ENCODE measurements at regions not wholly inside any gene's neighbourhood (a gene's known extent, or its start where the extent isn't known, plus 50 kb on each side); places are given as distances from the start of the nearest gene placed in this dataset.
A peak's percentile ranks its signal among the peaks of the same experiment; 100 is the strongest.

DNA sequence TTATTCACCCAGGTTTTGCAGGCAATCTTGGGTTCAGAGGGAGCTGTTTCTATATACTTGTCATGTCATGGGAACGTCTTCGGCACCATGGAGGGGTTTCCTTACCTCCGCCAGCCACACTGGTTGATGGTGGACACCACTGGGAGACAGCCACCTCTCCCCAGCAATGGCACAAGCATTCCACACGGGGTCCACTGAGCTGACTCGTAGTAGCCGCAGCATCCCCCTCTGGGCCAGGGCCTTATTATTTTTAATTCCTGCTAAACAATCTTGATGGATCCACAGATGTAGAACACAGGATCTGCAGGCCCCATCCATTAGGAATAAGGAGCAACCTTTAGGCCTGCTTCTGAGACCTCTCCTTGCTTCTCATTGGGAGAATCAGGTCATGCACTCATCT, 132.9 kb downstream of the DICER1 start:
- ChIA-PET CTCF (no interaction called here), POLR2A (no interaction called here)
- intact Hi-C loops (cut with micrococcal nuclease) = no loop called here
- no peak overlapping the region for H3K27ac Mint-ChIP-seq
- ATAC-seq (no peak), DNase-seq (no peak)
- Histone ChIP-seq H3K27ac (ENCODE audit: low read depth, low read length) (no peak overlapping the region), H3K36me3 (ENCODE audit: control insufficient read depth in 2 of 3, insufficient read depth in 3 of 3, low read length in 3 of 3) (no peaks in the 10 kb centered on the region), H3K9me3 (ENCODE audit: control insufficient read depth in 2 of 3, low read length in 3 of 3) (no peaks in the 10 kb centered on the region), H3K4me3 (ENCODE audit: low read length) (no peak overlapping the region), H3K4me1 (ENCODE audit: control insufficient read depth in 2 of 2, insufficient read depth in 2 of 2, low read length in 2 of 2) (no peaks in the 10 kb centered on the region), H3K27me3 (ENCODE audit: control insufficient read depth in 2 of 2, insufficient read depth in 2 of 2, low read length in 2 of 2) (peaks cover 0 to 3% of the 10 kb centered on the region in 2 donors)
- H3K27me3 Mint-ChIP-seq = peaks cover 8 to 21% (median 9%) of the 10 kb centered on the region in 5 donors
- H3K9me3 Mint-ChIP-seq = peaks cover 0 to 19% (median 3%) of the 10 kb centered on the region in 11 donors
- H3K4me1 Mint-ChIP-seq = peaks cover 0 to 12% (median 9%) of the 10 kb centered on the region in 7 donors
- no peaks in the 10 kb centered on the region for H3K36me3 Mint-ChIP-seq
- no peak overlapping the region for H3K4me3 Mint-ChIP-seq

DNA sequence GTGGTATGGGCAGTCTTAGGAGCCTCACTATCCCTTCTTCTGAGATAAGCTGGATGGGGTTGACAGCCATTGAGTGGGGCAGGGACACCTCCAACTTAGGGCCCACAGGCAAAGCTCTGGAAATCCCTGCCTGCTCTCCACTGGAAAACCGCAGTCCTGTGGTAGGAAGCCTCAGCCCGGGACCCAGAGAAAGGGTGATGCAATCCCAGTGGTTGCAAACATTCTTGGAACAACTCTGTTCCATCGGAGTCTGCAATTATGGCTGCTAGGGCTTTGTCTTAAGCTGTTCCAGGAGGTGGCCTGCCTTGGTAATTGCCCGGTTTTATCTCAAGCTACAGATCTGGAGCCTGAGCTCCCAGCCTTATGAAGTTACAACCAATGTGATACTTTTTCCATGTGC, 133.4 kb downstream of the DICER1 start:
- Histone ChIP-seq H3K27me3 (ENCODE audit: control insufficient read depth in 2 of 2, insufficient read depth in 2 of 2, low read length in 2 of 2) (peaks cover 0 to 3% of the 10 kb centered on the region in 2 donors), H3K4me1 (ENCODE audit: control insufficient read depth in 2 of 2, insufficient read depth in 2 of 2, low read length in 2 of 2) (no peaks in the 10 kb centered on the region), H3K27ac (ENCODE audit: low read depth, low read length) (no peak overlapping the region), H3K4me3 (ENCODE audit: low read length) (no peak overlapping the region), H3K36me3 (ENCODE audit: control insufficient read depth in 2 of 3, insufficient read depth in 3 of 3, low read length in 3 of 3) (no peaks in the 10 kb centered on the region), H3K9me3 (ENCODE audit: control insufficient read depth in 2 of 3, low read length in 3 of 3) (no peaks in the 10 kb centered on the region)
- CTCF ChIA-PET = no interaction called here
- no peak for DNase-seq
- Mint-ChIP-seq H3K27ac (no peak overlapping the region), H3K4me1 (peaks cover 0 to 12% (median 9%) of the 10 kb centered on the region in 7 donors), H3K27me3 (peaks cover 4 to 19% (median 8%) of the 10 kb centered on the region in 5 donors), H3K4me3 (no peak overlapping the region), H3K9me3 (peaks cover 0 to 14% (median 0%) of the 10 kb centered on the region in 11 donors), H3K36me3 (no peaks in the 10 kb centered on the region)
- POLR2A ChIA-PET = no interaction called here
- ATAC-seq = no peak
- intact Hi-C loops (cut with micrococcal nuclease) = no loop called here

DNA sequence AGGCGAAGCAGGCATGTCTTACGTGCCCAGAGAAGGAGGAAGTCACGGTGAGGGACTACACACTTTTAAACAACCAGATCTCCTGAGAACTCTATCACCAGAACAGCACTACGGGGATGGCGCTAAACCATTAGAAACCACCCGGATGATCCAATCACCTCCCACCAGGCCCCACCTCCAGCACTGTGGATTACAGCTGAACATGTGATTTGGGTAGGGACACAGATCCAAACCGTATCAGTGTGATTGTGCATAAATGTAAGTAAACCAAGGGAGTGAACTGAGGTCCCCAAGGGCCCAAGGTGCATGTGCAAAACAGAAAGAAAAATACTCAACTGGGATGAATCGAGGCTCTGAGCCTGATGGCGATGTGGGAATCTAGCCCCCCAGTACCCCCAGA, 134.2 kb downstream of the DICER1 start:
- Histone ChIP-seq H3K4me1 (ENCODE audit: control insufficient read depth in 2 of 2, insufficient read depth in 2 of 2, low read length in 2 of 2) (no peaks in the 10 kb centered on the region), H3K4me3 (ENCODE audit: low read length) (no peak overlapping the region), H3K27ac (ENCODE audit: low read depth, low read length) (no peak overlapping the region), H3K27me3 (ENCODE audit: control insufficient read depth in 2 of 2, insufficient read depth in 2 of 2, low read length in 2 of 2) (peaks cover 0 to 3% of the 10 kb centered on the region in 2 donors), H3K36me3 (ENCODE audit: control insufficient read depth in 2 of 3, insufficient read depth in 3 of 3, low read length in 3 of 3) (no peaks in the 10 kb centered on the region), H3K9me3 (ENCODE audit: control insufficient read depth in 2 of 3, low read length in 3 of 3) (no peaks in the 10 kb centered on the region)
- peaks cover 0 to 17% (median 8%) of the 10 kb centered on the region in 5 donors for H3K27me3 Mint-ChIP-seq
- ATAC-seq (no peak), DNase-seq (no peak)
- CTCF ChIA-PET = no interaction called here
- no peak overlapping the region for H3K4me3 Mint-ChIP-seq
- POLR2A ChIA-PET = no interaction called here
- H3K9me3 Mint-ChIP-seq = peaks cover 0 to 13% (median 0%) of the 10 kb centered on the region in 11 donors
- no peaks in the 10 kb centered on the region for H3K36me3 Mint-ChIP-seq
- no peak overlapping the region for H3K27ac Mint-ChIP-seq
- peaks cover 0 to 12% (median 9%) of the 10 kb centered on the region in 7 donors for H3K4me1 Mint-ChIP-seq
- intact Hi-C loops (cut with micrococcal nuclease) = no loop called here

DNA sequence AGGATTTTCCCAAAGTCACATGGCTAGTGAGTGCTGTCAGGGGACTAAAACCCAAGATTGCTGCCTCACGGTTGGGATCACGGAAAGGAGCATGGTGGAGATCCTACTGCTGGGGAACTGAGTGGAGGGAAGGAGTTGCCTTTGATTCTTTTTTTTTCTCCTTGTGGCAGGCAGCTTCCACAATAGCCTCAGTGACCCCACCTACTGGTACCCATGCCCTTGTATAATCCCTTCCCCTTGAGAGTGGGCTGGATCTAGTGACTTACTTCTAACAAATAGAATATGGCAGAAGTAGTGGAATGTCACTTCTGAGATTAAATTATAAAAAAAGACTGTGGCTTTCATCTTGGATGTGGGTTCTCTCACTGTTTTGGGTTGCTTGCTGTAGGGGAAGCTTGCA, 135.7 kb downstream of the DICER1 start:
- peaks cover 0 to 13% (median 0%) of the 10 kb centered on the region in 11 donors for H3K9me3 Mint-ChIP-seq
- Histone ChIP-seq H3K27ac (ENCODE audit: low read depth, low read length) (no peak overlapping the region), H3K4me1 (ENCODE audit: control insufficient read depth in 2 of 2, insufficient read depth in 2 of 2, low read length in 2 of 2) (no peaks in the 10 kb centered on the region), H3K9me3 (ENCODE audit: control insufficient read depth in 2 of 3, low read length in 3 of 3) (no peaks in the 10 kb centered on the region), H3K36me3 (ENCODE audit: control insufficient read depth in 2 of 3, insufficient read depth in 3 of 3, low read length in 3 of 3) (no peaks in the 10 kb centered on the region), H3K4me3 (ENCODE audit: low read length) (no peak overlapping the region), H3K27me3 (ENCODE audit: control insufficient read depth in 2 of 2, insufficient read depth in 2 of 2, low read length in 2 of 2) (no peaks in the 10 kb centered on the region)
- no peak for DNase-seq
- peak overlapping the region in 1 of 9 donors; percentile 8 for H3K27ac Mint-ChIP-seq
- ATAC-seq = no peak
- H3K27me3 Mint-ChIP-seq = peaks cover 0 to 9% (median 8%) of the 10 kb centered on the region in 5 donors
- no peak overlapping the region for H3K4me3 Mint-ChIP-seq
- POLR2A ChIA-PET = no interaction called here
- intact Hi-C loops (cut with micrococcal nuclease) = no loop called here
- CTCF ChIA-PET = no interaction called here
- no peaks in the 10 kb centered on the region for H3K36me3 Mint-ChIP-seq
- H3K4me1 Mint-ChIP-seq = peaks cover 0 to 12% (median 9%) of the 10 kb centered on the region in 7 donors

DNA sequence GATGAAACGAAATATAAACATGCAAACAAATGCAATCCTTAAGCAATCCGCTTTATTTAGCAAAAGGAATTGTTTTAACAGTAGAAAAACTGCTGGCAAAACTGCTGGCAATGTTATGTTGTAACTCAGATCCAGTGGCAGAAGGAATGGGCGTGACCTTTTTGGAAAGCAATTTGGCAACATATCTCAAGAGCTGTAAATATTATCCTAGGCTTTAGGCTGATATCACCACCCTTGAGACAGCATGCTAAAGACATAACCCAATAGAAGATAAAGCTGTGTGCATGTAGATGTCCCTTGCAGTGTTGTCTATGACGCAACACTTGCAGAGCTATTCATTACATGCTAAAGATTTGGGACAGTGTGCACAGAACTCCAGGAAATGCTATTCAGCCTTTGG, 138.5 kb downstream of the DICER1 start:
- Mint-ChIP-seq H3K4me3 (no peak overlapping the region), H3K9me3 (peaks cover 0 to 13% (median 0%) of the 10 kb centered on the region in 11 donors), H3K27me3 (peaks cover 0 to 3% (median 0%) of the 10 kb centered on the region in 5 donors), H3K27ac (no peak overlapping the region), H3K36me3 (no peaks in the 10 kb centered on the region), H3K4me1 (peaks cover 0 to 12% (median 9%) of the 10 kb centered on the region in 7 donors)
- Histone ChIP-seq H3K36me3 (ENCODE audit: control insufficient read depth in 2 of 3, insufficient read depth in 3 of 3, low read length in 3 of 3) (no peaks in the 10 kb centered on the region), H3K4me1 (ENCODE audit: control insufficient read depth in 2 of 2, insufficient read depth in 2 of 2, low read length in 2 of 2) (no peaks in the 10 kb centered on the region), H3K4me3 (ENCODE audit: low read length) (no peak overlapping the region), H3K9me3 (ENCODE audit: control insufficient read depth in 2 of 3, low read length in 3 of 3) (no peaks in the 10 kb centered on the region), H3K27me3 (ENCODE audit: control insufficient read depth in 2 of 2, insufficient read depth in 2 of 2, low read length in 2 of 2) (no peaks in the 10 kb centered on the region), H3K27ac (ENCODE audit: low read depth, low read length) (no peak overlapping the region)
- CTCF ChIA-PET = no interaction called here
- POLR2A ChIA-PET = no interaction called here
- intact Hi-C loops (cut with micrococcal nuclease) = no loop called here
- ATAC-seq (no peak), DNase-seq (no peak)

DNA sequence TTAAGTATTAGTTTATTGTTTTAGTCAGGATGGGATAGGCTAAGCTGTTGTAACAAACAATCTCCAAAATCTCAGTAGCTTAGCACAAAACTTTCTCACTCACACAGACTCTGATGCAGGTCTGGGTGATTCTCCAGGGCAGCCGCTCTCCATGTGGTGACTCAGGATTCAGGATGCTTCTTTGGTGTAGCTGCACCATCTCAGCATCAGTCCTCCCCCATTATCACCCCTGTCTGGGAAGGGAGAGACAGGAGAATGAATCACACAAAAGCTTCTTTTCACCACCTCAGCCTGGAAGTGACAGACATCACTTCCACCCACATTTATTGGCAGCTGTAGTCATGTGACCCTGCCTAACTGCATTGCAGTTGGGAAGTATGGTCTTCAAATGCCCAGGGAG, 142.3 kb downstream of the DICER1 start:
- H3K4me1 Mint-ChIP-seq = peaks cover 0 to 2% (median 1%) of the 10 kb centered on the region in 7 donors
- ATAC-seq (no peak), DNase-seq (no peak)
- Histone ChIP-seq H3K27me3 (ENCODE audit: control insufficient read depth in 2 of 2, insufficient read depth in 2 of 2, low read length in 2 of 2) (no peaks in the 10 kb centered on the region), H3K36me3 (ENCODE audit: control insufficient read depth in 2 of 3, insufficient read depth in 3 of 3, low read length in 3 of 3) (no peaks in the 10 kb centered on the region), H3K4me1 (ENCODE audit: control insufficient read depth in 2 of 2, insufficient read depth in 2 of 2, low read length in 2 of 2) (no peaks in the 10 kb centered on the region), H3K9me3 (ENCODE audit: control insufficient read depth in 2 of 3, low read length in 3 of 3) (no peaks in the 10 kb centered on the region), H3K4me3 (ENCODE audit: low read length) (no peak overlapping the region), H3K27ac (ENCODE audit: low read depth, low read length) (no peak overlapping the region)
- H3K27me3 Mint-ChIP-seq = peaks cover 7 to 14% (median 12%) of the 10 kb centered on the region in 5 donors
- peaks cover 0 to 7% (median 0%) of the 10 kb centered on the region in 11 donors for H3K9me3 Mint-ChIP-seq
- ChIA-PET CTCF (no interaction called here), POLR2A (no interaction called here)
- H3K36me3 Mint-ChIP-seq = peaks cover 0 to 5% (median 0%) of the 10 kb centered on the region in 5 donors
- intact Hi-C loops (cut with micrococcal nuclease) = no loop called here
- no peak overlapping the region for H3K27ac Mint-ChIP-seq
- no peak overlapping the region for H3K4me3 Mint-ChIP-seq

DNA sequence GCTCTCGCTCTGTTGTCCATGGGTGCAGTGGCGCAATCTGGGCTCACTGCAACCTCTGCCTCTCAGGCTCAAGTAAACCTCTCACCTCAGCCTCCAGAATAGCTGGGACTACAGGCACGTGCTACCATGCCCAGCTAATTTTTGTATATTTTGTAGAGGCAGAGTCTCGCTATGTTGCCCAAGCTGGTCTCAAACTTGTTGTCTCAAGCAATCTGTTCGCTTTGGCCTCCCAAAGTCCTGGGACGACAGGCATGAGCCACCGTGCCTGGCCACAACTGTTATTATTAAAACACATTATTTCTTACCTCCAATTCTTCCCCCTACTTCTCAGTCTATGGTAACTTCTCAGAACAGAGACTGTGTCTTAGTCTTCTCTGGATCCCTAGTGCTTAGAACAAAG, 143.3 kb downstream of the DICER1 start:
- Mint-ChIP-seq H3K4me3 (no peak overlapping the region), H3K9me3 (peaks cover 0 to 7% (median 0%) of the 10 kb centered on the region in 11 donors), H3K4me1 (peaks cover 0 to 3% (median 0%) of the 10 kb centered on the region in 7 donors), H3K36me3 (peaks cover 0 to 5% (median 0%) of the 10 kb centered on the region in 5 donors), H3K27me3 (peaks cover 9 to 18% (median 15%) of the 10 kb centered on the region in 5 donors), H3K27ac (no peak overlapping the region)
- intact Hi-C loops (cut with micrococcal nuclease) = no loop called here
- Histone ChIP-seq H3K27ac (ENCODE audit: low read depth, low read length) (no peak overlapping the region), H3K4me1 (ENCODE audit: control insufficient read depth in 2 of 2, insufficient read depth in 2 of 2, low read length in 2 of 2) (no peaks in the 10 kb centered on the region), H3K27me3 (ENCODE audit: control insufficient read depth in 2 of 2, insufficient read depth in 2 of 2, low read length in 2 of 2) (no peaks in the 10 kb centered on the region), H3K36me3 (ENCODE audit: control insufficient read depth in 2 of 3, insufficient read depth in 3 of 3, low read length in 3 of 3) (no peaks in the 10 kb centered on the region), H3K9me3 (ENCODE audit: control insufficient read depth in 2 of 3, low read length in 3 of 3) (no peaks in the 10 kb centered on the region), H3K4me3 (ENCODE audit: low read length) (no peak overlapping the region)
- ChIA-PET CTCF (no interaction called here), POLR2A (no interaction called here)
- no peak for DNase-seq
- no peak for ATAC-seq
